Fibroblast of gingiva (primary cell): ENCODE measurements at regions not wholly inside any gene's neighbourhood (a gene's known extent, or its start where the extent isn't known, plus 50 kb on each side); places are given as distances from the start of the nearest gene placed in this dataset.

Experiments used
- DNase-seq: peaks from one replicate; pipeline ENCODE4 v3.0.0-alpha.2; 2011; ENCODE audit warnings: low read depth

- DNase-seq = no peak
These were observed 800.6 kb downstream of the KCTD16 start for GRCh38 chr5:144971108-144971850.

- no peak for DNase-seq
These were observed 789.6 kb downstream of the KCTD16 start for GRCh38 chr5:144960296-144960695.

- no peak for DNase-seq
These were observed 787.3 kb downstream of the KCTD16 start for GRCh38 chr5:144958002-144958401.

- DNase-seq = no peak
These were observed 780.3 kb downstream of the KCTD16 start for GRCh38 chr5:144950996-144951395.

GRCh38 chr5:144947023-144947422, 776.4 kb downstream of the KCTD16 start:
- no peak for DNase-seq

GRCh38 chr5:144945503-144945902, 774.8 kb downstream of the KCTD16 start:
- DNase-seq = no peak

GRCh38 chr5:144944936-144945335, 774.3 kb downstream of the KCTD16 start:
- no peak for DNase-seq

- DNase-seq = no peak
These were observed 770.3 kb downstream of the KCTD16 start for GRCh38 chr5:144941004-144941403.

GRCh38 chr5:144918371-144918770, 747.7 kb downstream of the KCTD16 start:
- no peak for DNase-seq

- DNase-seq = no peak
These were observed 744.8 kb downstream of the KCTD16 start for GRCh38 chr5:144915452-144915851.

- DNase-seq = no peak
These were observed 743.0 kb downstream of the KCTD16 start for GRCh38 chr5:144913661-144914060.

GRCh38 chr5:144896473-144896872, 725.8 kb downstream of the KCTD16 start:
- DNase-seq = no peak

- no peak for DNase-seq
These were observed 716.0 kb downstream of the KCTD16 start for GRCh38 chr5:144886668-144887067.

- no peak for DNase-seq
These were observed 712.1 kb downstream of the KCTD16 start for GRCh38 chr5:144882739-144883283.

- DNase-seq = no peak
These were observed 709.8 kb downstream of the KCTD16 start for GRCh38 chr5:144880513-144880912.

- no peak for DNase-seq
These were observed 706.3 kb downstream of the KCTD16 start for GRCh38 chr5:144876990-144877389.

GRCh38 chr5:144873076-144873475, 702.4 kb downstream of the KCTD16 start:
- DNase-seq = no peak

GRCh38 chr5:144864118-144864517, 693.4 kb downstream of the KCTD16 start:
- DNase-seq = no peak

- DNase-seq = no peak
These were observed 686.8 kb downstream of the KCTD16 start for GRCh38 chr5:144857454-144857853.

GRCh38 chr5:144844086-144844485, 673.4 kb downstream of the KCTD16 start:
- DNase-seq = no peak

- no peak for DNase-seq
These were observed 661.7 kb downstream of the KCTD16 start for GRCh38 chr5:144832416-144832815.

GRCh38 chr5:144831650-144832049, 661.0 kb downstream of the KCTD16 start:
- DNase-seq = no peak

- DNase-seq = no peak
These were observed 651.8 kb downstream of the KCTD16 start for GRCh38 chr5:144822503-144822902.

- DNase-seq = no peak
These were observed 649.6 kb downstream of the KCTD16 start for GRCh38 chr5:144820278-144820677.
